ENCODE measurements at regions not wholly inside any gene's neighbourhood (a gene's known extent, or its start where the extent isn't known, plus 50 kb on each side); places are given as distances from the start of the nearest gene placed in this dataset.

GRCh38 chr1:5067246-5067645 is 412.8 kb downstream of the AJAP1 start:
- no peak for TF ChIP-seq CTCF (conservative IDR thresholded peaks at IDR 0.05; ENCODE audit: low read depth, low read length)
- DNase-seq (ENCODE audit: low read depth) = no peak
- H3K4me3 ChIP-seq (ENCODE audit: low read depth, low read length) = no peak overlapping the region

GRCh38 chr1:5053744-5054143 is 399.3 kb downstream of the AJAP1 start:
- H3K4me3 ChIP-seq (ENCODE audit: low read depth, low read length) = no peak overlapping the region
- no peak for TF ChIP-seq CTCF (conservative IDR thresholded peaks at IDR 0.05; ENCODE audit: low read depth, low read length)
- DNase-seq (ENCODE audit: low read depth) = no peak

GRCh38 chr1:5029136-5029535 is 374.7 kb downstream of the AJAP1 start:
- H3K4me3 ChIP-seq (ENCODE audit: low read depth, low read length) = no peak overlapping the region
- no peak for TF ChIP-seq CTCF (conservative IDR thresholded peaks at IDR 0.05; ENCODE audit: low read depth, low read length)
- DNase-seq (ENCODE audit: low read depth) = no peak

GRCh38 chr1:5012249-5012648 is 357.8 kb downstream of the AJAP1 start:
- no peak overlapping the region for H3K4me3 ChIP-seq (ENCODE audit: low read depth, low read length)
- no peak for DNase-seq (ENCODE audit: low read depth)
- no peak for TF ChIP-seq CTCF (conservative IDR thresholded peaks at IDR 0.05; ENCODE audit: low read depth, low read length)

GRCh38 chr1:5010656-5011055 is 356.2 kb downstream of the AJAP1 start:
- no peak for TF ChIP-seq CTCF (conservative IDR thresholded peaks at IDR 0.05; ENCODE audit: low read depth, low read length)
- no peak for DNase-seq (ENCODE audit: low read depth)
- no peak overlapping the region for H3K4me3 ChIP-seq (ENCODE audit: low read depth, low read length)

GRCh38 chr1:5010236-5010635 is 355.8 kb downstream of the AJAP1 start:
- TF ChIP-seq CTCF (conservative IDR thresholded peaks at IDR 0.05; ENCODE audit: low read depth, low read length) = no peak
- H3K4me3 ChIP-seq (ENCODE audit: low read depth, low read length) = no peak overlapping the region
- DNase-seq (ENCODE audit: low read depth) = no peak

GRCh38 chr1:5009376-5010065 is 355.1 kb downstream of the AJAP1 start:
- DNase-seq (ENCODE audit: low read depth) = no peak
- no peak overlapping the region for H3K4me3 ChIP-seq (ENCODE audit: low read depth, low read length)
- no peak for TF ChIP-seq CTCF (conservative IDR thresholded peaks at IDR 0.05; ENCODE audit: low read depth, low read length)
